Thyroid gland (tissue), 4 donors: ENCODE measurements at regions not wholly inside any gene's neighbourhood (a gene's known extent, or its start where the extent isn't known, plus 50 kb on each side); places are given as distances from the start of the nearest gene placed in this dataset.
"Not testable (repeated sequence)": the region's sequence is repeated elsewhere in the genome, so short reads cannot be mapped to it uniquely, and the experiment has no call there.

ENCODE experiments used
- DNase-seq, 2 donors: peaks; one replicate each; pipeline ENCODE4 v3.0.0-alpha.2; 2019
- H3K27ac ChIP-seq, 3 donors: fragments of 200-600 bp; sonication (generic); 1 replicate in 2 of 3; 2 replicates in 1 of 3; pipeline ENCODE4 v1.5.1; 2016 to 2019; ENCODE audit warnings: mild to moderate bottlenecking in 1 of 3, moderate library complexity in 1 of 3
- H3K27me3 ChIP-seq: fragments of 200-600 bp; sonication (generic); one replicate; pipeline ENCODE4 v1.5.1; 2019
- H3K36me3 ChIP-seq, 2 donors: fragments of 200-600 bp; sonication (generic); one replicate each; pipeline ENCODE4 v1.5.1; 2016 to 2019
- H3K4me1 ChIP-seq, 2 donors: fragments of 200-600 bp; sonication (generic); one replicate each; pipeline ENCODE4 v1.5.1; 2017 to 2019
- H3K4me3 ChIP-seq, 3 donors: fragments of 200-600 bp; sonication (generic); replicated peaks in 1 of 3; 1 replicate in 2 of 3; 2 replicates in 1 of 3; pipeline ENCODE4 v1.5.1; 2016; ENCODE audit warnings: mild to moderate bottlenecking in 1 of 3
- H3K9me3 ChIP-seq: fragments of 200-600 bp; sonication (generic); one replicate; pipeline ENCODE4 v1.5.1; 2017
- CTCF ChIP-seq, 6 experiments: fragments of 200-600 bp in 3 of 6; fragments of 450-650 bp in 3 of 6; sonication (generic) in 3 of 6; IDR thresholded peaks; one replicate each; pipeline ENCODE4 v1.5.1; 2016 to 2019; ENCODE audit warnings: antibody characterized with exemption in 6 of 6, mild to moderate bottlenecking in 2 of 6, inconsistent platforms in 1 of 6, moderate library complexity in 1 of 6
- POLR2A ChIP-seq, 2 donors: fragments of 450-650 bp; IDR thresholded peaks; one replicate each; pipeline ENCODE4 v1.6.1; 2017; ENCODE audit warnings: antibody characterized with exemption in 2 of 2, mild to moderate bottlenecking in 2 of 2, moderate library complexity in 1 of 2
- WGBS, 2 donors: methylation state at CpG; one replicate each; pipeline ENCODE4 v1.1.5; 2017; 5-methylcytosine and 5-hydroxymethylcytosine counted together
- intact Hi-C: fragments of 100-400 bp; cut with DNase I; formaldehyde crosslinking; loops from one replicate; pipeline ENCODE4 v1.15.1; 2023

GRCh38 chr15:26126070-26126469 lies 262.9 kb upstream of the ATP10A start:
- H3K27me3 ChIP-seq: no peaks in the 10 kb centered on the region
- H3K9me3 ChIP-seq: no peaks in the 10 kb centered on the region
- WGBS, 2 donors: 71 to 74% methylated on average over 6 of the region's 6 CpGs
- no peak for DNase-seq
- H3K36me3 ChIP-seq: no peaks in the 10 kb centered on the region
- no peak overlapping the region for H3K4me3 ChIP-seq
- no peaks in the 10 kb centered on the region for H3K4me1 ChIP-seq
- intact Hi-C loops: no loop called here
- no peak overlapping the region for H3K27ac ChIP-seq
- TF ChIP-seq POLR2A (IDR thresholded peaks at IDR 0.05) (no peak), CTCF (IDR thresholded peaks at IDR 0.05) (no peak)

- H3K4me1 ChIP-seq: no peaks in the 10 kb centered on the region
- WGBS, 2 donors: 89 to 95% methylated on average over 10 to 12 of the region's 12 CpGs
- TF ChIP-seq POLR2A (IDR thresholded peaks at IDR 0.05) (no peak), CTCF (IDR thresholded peaks at IDR 0.05) (no peak)
- no peaks in the 10 kb centered on the region for H3K27me3 ChIP-seq
- no peak for DNase-seq
- H3K36me3 ChIP-seq: no peaks in the 10 kb centered on the region
- no peak overlapping the region for H3K4me3 ChIP-seq
- intact Hi-C loops: no loop called here
- no peaks in the 10 kb centered on the region for H3K9me3 ChIP-seq
- no peak overlapping the region for H3K27ac ChIP-seq
Measured at GRCh38 chr15:26125664-26126063, 262.5 kb upstream of the ATP10A start.

- intact Hi-C loops: no loop called here
- no peak for DNase-seq
- H3K4me1 ChIP-seq: no peaks in the 10 kb centered on the region
- WGBS, 2 donors: 91 to 95% methylated on average over 6 of the region's 6 CpGs
- no peaks in the 10 kb centered on the region for H3K36me3 ChIP-seq
- no peak for TF ChIP-seq CTCF (IDR thresholded peaks at IDR 0.05)
- no peak overlapping the region for H3K4me3 ChIP-seq
- H3K27ac ChIP-seq: no peak overlapping the region
- H3K27me3 ChIP-seq: no peaks in the 10 kb centered on the region
- no peaks in the 10 kb centered on the region for H3K9me3 ChIP-seq
Measured at GRCh38 chr15:26119322-26119721, 256.2 kb upstream of the ATP10A start.

- Histone ChIP-seq H3K4me3 (no peak overlapping the region), H3K9me3 (no peaks in the 10 kb centered on the region), H3K27me3 (no peaks in the 10 kb centered on the region), H3K4me1 (no peaks in the 10 kb centered on the region), H3K27ac (no peak overlapping the region), H3K36me3 (no peaks in the 10 kb centered on the region)
- DNase-seq: no peak
- intact Hi-C loops: no loop called here
- TF ChIP-seq CTCF (IDR thresholded peaks at IDR 0.05): no peak
- WGBS, 2 donors: 65 to 76% methylated on average over 9 of the region's 9 CpGs
Measured at GRCh38 chr15:26115229-26115943, 252.3 kb upstream of the ATP10A start.

GRCh38 chr15:26114128-26114527 lies 251.0 kb upstream of the ATP10A start:
- WGBS, 2 donors: 87 to 91% methylated on average over 8 of the region's 8 CpGs
- intact Hi-C loops, H3K9me3 ChIP-seq, H3K27me3 ChIP-seq, H3K36me3 ChIP-seq, H3K4me1 ChIP-seq, H3K4me3 ChIP-seq, H3K27ac ChIP-seq, DNase-seq: not testable (repeated sequence)

- TF ChIP-seq CTCF (IDR thresholded peaks at IDR 0.05): no peak
- intact Hi-C loops: no loop called here
- Histone ChIP-seq H3K27me3 (no peaks in the 10 kb centered on the region), H3K4me1 (no peaks in the 10 kb centered on the region), H3K36me3 (no peaks in the 10 kb centered on the region), H3K4me3 (no peak overlapping the region), H3K27ac (no peak overlapping the region), H3K9me3 (no peaks in the 10 kb centered on the region)
- WGBS, 2 donors: 75 to 88% methylated on average over 10 of the region's 10 CpGs
- DNase-seq: no peak
Measured at GRCh38 chr15:26113296-26113695, 250.2 kb upstream of the ATP10A start.
